Transverse colon (tissue), 4 donors: ENCODE measurements at regions not wholly inside any gene's neighbourhood (a gene's known extent, or its start where the extent isn't known, plus 50 kb on each side); places are given as distances from the start of the nearest gene placed in this dataset.

Experiments used
- DNase-seq: peaks from one replicate; pipeline ENCODE4 v3.0.0-alpha.2; 2019
- H3K27ac ChIP-seq, 4 donors: fragments of 200-600 bp; sonication (generic); 2 replicates each; pipeline ENCODE4 v1.5.1; 2016 to 2018; ENCODE audit warnings: inconsistent platforms in 4 of 4
- H3K27me3 ChIP-seq: fragments of 200-600 bp; sonication (generic); 2 replicates; pipeline ENCODE4 v1.5.1; 2017; ENCODE audit warnings: inconsistent platforms
- H3K36me3 ChIP-seq, 4 donors: fragments of 200-600 bp; sonication (generic); 2 replicates each; pipeline ENCODE4 v1.5.1; 2017 to 2019; ENCODE audit warnings: inconsistent platforms in 4 of 4
- H3K4me1 ChIP-seq, 4 donors: fragments of 200-600 bp; sonication (generic); 2 replicates each; pipeline ENCODE4 v1.5.1; 2017 to 2020; ENCODE audit warnings: inconsistent platforms in 4 of 4
- H3K4me3 ChIP-seq, 4 donors: fragments of 200-600 bp; sonication (generic); 1 replicate in 1 of 4; 2 replicates in 3 of 4; pipeline versions ENCODE4 v1.5.1 to v1.6.1; 2017 to 2019; ENCODE audit warnings: inconsistent platforms in 4 of 4
- H3K9me3 ChIP-seq, 2 donors: fragments of 200-600 bp; sonication (generic); 2 replicates each; pipeline ENCODE4 v1.5.1; 2017 to 2019; ENCODE audit warnings: inconsistent platforms in 2 of 2
- EP300 ChIP-seq: sonication (generic); formaldehyde crosslinking; IDR thresholded peaks from one replicate; pipeline ENCODE4 v1.6.1; 2017; ENCODE audit warnings: antibody characterized with exemption, low read depth
- POLR2A ChIP-seq: fragments of 450-650 bp; IDR thresholded peaks from one replicate; pipeline ENCODE4 v1.6.1; 2016; ENCODE audit warnings: antibody characterized with exemption, mild to moderate bottlenecking, moderate library complexity
- POLR2AphosphoS5 ChIP-seq, 3 donors: sonication (generic); formaldehyde crosslinking; IDR thresholded peaks; one replicate each; pipeline ENCODE4 v1.6.1; 2016; ENCODE audit warnings: antibody characterized with exemption in 3 of 3
- WGBS, 2 donors: methylation state at CpG; one replicate each; pipeline ENCODE4 v1.1.5; 2018; ENCODE audit warnings: low coverage in 1 of 2; 5-methylcytosine and 5-hydroxymethylcytosine counted together
- in situ Hi-C, 4 donors: fragments of 200-750 bp; cut with MboI; loops; one replicate each; pipeline versions ENCODE4 v1.15.0 to v1.15.1; 2017; ENCODE audit warnings: low sequenced_read_pairs in 3 of 4, low pct_ligation_motif_present in 1 of 4, low pct_unique_long_range_greater_than_20kb in 1 of 4
- intact Hi-C: fragments of 100-400 bp; cut with DNase I; formaldehyde crosslinking; loops from one replicate; pipeline ENCODE4 v1.15.1; 2023; ENCODE audit warnings: low total_unique reads
- TF ChIP-seq, protein P1 (sequence below), 5 experiments: fragments of 200-600 bp in 3 of 5; fragments of 450-650 bp in 2 of 5; sonication (generic) in 3 of 5; IDR thresholded peaks; 1 replicate in 2 of 5; 2 replicates in 3 of 5; pipeline ENCODE4 v1.5.1; 2016 to 2017; ENCODE audit warnings: antibody characterized with exemption in 5 of 5, inconsistent platforms in 3 of 5, mild to moderate bottlenecking in 2 of 5, moderate library complexity in 1 of 5

DNA sequence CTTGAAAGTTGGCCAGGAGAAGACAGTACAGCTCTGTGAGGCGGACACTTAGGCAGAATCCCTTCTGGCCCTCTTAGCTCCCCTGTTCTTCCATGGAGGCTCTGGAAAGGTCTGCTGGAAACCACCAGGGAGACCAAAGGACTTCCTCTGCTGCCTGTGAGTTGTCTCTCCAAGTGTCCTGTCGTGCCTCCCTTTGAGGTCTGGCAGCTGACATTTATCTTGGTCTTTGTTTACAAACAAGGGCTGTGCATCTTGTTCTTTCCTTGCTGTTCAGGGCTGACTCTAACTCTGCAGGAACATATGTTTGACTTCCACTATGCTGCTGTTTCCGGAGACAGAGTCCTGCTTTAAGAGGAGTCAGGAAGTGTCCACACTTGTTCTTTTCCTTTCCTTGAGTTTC, 159.9 kb upstream of the FRMD6 start:
- no peak for DNase-seq
- TF ChIP-seq EP300 (no peak), POLR2AphosphoS5 (IDR thresholded peaks at IDR 0.05) (no peak)
- TF ChIP-seq, protein P1, sequence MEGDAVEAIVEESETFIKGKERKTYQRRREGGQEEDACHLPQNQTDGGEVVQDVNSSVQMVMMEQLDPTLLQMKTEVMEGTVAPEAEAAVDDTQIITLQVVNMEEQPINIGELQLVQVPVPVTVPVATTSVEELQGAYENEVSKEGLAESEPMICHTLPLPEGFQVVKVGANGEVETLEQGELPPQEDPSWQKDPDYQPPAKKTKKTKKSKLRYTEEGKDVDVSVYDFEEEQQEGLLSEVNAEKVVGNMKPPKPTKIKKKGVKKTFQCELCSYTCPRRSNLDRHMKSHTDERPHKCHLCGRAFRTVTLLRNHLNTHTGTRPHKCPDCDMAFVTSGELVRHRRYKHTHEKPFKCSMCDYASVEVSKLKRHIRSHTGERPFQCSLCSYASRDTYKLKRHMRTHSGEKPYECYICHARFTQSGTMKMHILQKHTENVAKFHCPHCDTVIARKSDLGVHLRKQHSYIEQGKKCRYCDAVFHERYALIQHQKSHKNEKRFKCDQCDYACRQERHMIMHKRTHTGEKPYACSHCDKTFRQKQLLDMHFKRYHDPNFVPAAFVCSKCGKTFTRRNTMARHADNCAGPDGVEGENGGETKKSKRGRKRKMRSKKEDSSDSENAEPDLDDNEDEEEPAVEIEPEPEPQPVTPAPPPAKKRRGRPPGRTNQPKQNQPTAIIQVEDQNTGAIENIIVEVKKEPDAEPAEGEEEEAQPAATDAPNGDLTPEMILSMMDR (IDR thresholded peaks at IDR 0.05): no peak
- Histone ChIP-seq H3K4me3 (no peak overlapping the region), H3K36me3 (no peaks in the 10 kb centered on the region), H3K9me3 (no peaks in the 10 kb centered on the region), H3K27me3 (no peaks in the 10 kb centered on the region), H3K4me1 (peaks cover 0 to 10% (median 0%) of the 10 kb centered on the region in 4 donors), H3K27ac (peak overlapping the region in 3 of 4 donors; percentile 32 to 58 (median 51))
- 59 to 60% methylated on average over 3 of the region's 3 CpGs for WGBS, 2 donors
- intact Hi-C loops: loop anchor here (2.0 kb wide), 1 partner anchor 39 kb away; no protein-coding TSS in a partner anchor
- in situ Hi-C loops: no loop called here

DNA sequence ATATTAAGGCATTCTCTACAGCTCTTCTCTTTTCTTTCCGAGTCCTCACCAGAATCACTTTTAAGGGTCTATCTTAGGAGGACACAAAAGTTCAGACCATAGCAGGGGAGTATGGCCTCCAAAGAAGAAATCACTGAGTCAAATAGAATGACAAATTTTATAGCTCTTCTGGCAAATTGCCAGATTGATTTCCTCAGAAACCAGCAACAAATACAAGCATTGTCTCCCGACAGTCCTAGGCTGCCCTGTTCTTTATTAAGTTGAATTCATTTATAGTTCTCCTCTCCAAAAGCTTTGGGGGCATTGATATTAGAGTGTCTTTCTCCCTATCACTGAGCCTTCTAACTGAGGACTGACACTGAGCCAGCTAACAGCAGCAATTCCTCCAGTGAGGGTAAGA, 156.4 kb upstream of the FRMD6 start:
- TF ChIP-seq, protein P1 (IDR thresholded peaks at IDR 0.05): no peak
- TF ChIP-seq POLR2A (no peak), POLR2AphosphoS5 (IDR thresholded peaks at IDR 0.05) (no peak), EP300 (no peak)
- Histone ChIP-seq H3K27me3 (no peaks in the 10 kb centered on the region), H3K9me3 (no peaks in the 10 kb centered on the region), H3K27ac (no peak overlapping the region), H3K36me3 (no peaks in the 10 kb centered on the region), H3K4me3 (no peak overlapping the region), H3K4me1 (peaks cover 0 to 10% (median 0%) of the 10 kb centered on the region in 4 donors)
- WGBS, 2 donors: 81 to 82% methylated on average over 2 of the region's 2 CpGs
- in situ Hi-C loops (no loop called here), intact Hi-C loops (no loop called here)
- no peak for DNase-seq

DNA sequence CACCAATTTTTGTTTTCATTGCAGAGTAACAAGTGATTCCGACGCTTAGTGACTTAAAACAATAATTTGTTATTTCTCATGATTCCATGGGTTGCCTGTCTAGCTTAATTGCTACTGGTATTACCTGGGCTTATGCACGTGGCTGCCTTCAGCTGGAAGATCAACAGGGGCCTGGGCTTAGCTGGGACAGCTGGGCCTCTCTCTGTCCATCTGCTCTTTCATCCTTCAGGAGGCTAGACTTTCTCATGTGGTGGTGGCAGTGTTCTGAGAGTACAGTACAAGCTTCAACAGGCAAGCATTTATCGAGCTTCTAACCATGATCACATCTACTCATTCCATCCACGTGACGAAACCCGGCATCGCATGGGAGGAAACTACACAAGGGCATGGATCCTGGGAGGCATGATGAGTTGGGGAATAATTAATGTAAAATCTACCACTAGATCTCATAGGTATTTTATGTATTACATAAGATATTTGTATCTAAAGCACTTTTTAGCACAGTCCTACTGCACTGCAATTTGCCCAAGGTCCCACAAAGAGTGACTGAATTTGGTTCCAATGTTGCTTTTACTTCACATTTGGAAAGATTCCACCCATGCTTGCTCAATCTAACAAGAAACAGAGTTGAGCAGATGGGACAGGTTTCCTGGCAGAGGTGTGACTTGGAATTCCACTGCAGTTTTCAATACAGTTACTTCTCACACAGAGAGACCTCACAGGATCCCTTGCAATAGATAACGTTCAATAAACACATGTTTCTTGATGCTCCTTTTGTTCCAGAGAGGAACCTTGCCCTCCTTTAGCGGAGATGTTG, 153.1 kb upstream of the FRMD6 start:
- intact Hi-C loops: no loop called here
- 86 to 93% methylated on average over 6 to 10 of the region's 10 CpGs for WGBS, 2 donors
- peaks cover 0 to 6% of the 10 kb centered on the region in 2 donors for H3K9me3 ChIP-seq
- no peak overlapping the region for H3K4me3 ChIP-seq
- no peaks in the 10 kb centered on the region for H3K36me3 ChIP-seq
- H3K4me1 ChIP-seq: no peaks in the 10 kb centered on the region
- DNase-seq: no peak
- H3K27me3 ChIP-seq: no peaks in the 10 kb centered on the region
- TF ChIP-seq EP300 (no peak), POLR2A (no peak), POLR2AphosphoS5 (IDR thresholded peaks at IDR 0.05) (no peak)
- TF ChIP-seq, protein P1 (IDR thresholded peaks at IDR 0.05): no peak
- no peak overlapping the region for H3K27ac ChIP-seq
- in situ Hi-C loops: no loop called here

DNA sequence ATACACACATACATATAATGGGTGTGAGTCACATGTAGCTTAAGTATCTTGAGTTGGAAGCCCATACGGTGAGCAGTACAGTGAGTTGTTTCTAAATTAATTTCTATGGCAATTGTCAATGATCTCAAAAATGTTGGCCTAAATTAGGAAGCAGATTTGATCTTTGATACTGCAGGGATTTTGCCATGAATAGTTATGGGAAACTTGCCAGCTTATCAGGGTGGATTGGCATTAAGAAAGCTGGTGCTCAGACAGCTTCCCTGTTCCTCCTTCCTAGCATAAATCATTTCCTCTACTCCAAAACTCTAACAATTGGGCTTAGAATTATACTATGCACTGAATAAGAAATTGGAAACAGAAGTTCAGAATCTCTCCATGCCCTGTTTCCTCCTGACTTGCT, 150.9 kb upstream of the FRMD6 start:
- no peaks in the 10 kb centered on the region for H3K36me3 ChIP-seq
- H3K27me3 ChIP-seq: no peaks in the 10 kb centered on the region
- H3K9me3 ChIP-seq: peaks cover 0 to 6% of the 10 kb centered on the region in 2 donors
- intact Hi-C loops (no loop called here), in situ Hi-C loops (no loop called here)
- 50 to 74% methylated on average over 1 of the region's 1 CpG for WGBS, 2 donors
- no peak overlapping the region for H3K27ac ChIP-seq
- TF ChIP-seq POLR2A: no peak
- H3K4me1 ChIP-seq: no peaks in the 10 kb centered on the region
- no peak overlapping the region for H3K4me3 ChIP-seq
- DNase-seq: no peak

DNA sequence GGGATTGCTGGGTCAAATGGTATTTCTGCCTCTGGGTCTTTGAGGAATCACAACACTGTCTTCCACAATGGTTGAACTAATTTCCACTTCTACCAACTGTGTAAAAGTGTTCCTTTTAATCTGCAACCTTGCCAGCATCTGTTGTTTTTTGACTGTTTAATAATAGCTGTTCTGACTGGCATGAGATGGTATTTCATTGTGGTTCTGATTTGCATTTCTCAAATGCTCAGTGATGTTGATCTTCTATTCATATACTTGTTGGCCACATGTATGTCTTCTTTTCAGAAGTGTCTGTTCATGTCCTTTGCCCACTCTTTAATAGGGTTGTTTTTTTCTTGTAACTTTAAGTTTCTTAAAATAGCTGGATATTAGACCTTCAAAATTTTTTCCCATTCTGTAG, 150.0 kb upstream of the FRMD6 start:
- in situ Hi-C loops: no loop called here

More for the DNA sequence above, 150.0 kb upstream of the FRMD6 start:
- no peak for DNase-seq
- peaks cover 0 to 6% of the 10 kb centered on the region in 2 donors for H3K9me3 ChIP-seq
- H3K27me3 ChIP-seq: no peaks in the 10 kb centered on the region
- no peak overlapping the region for H3K4me3 ChIP-seq
- H3K27ac ChIP-seq: no peak overlapping the region
- TF ChIP-seq POLR2AphosphoS5 (IDR thresholded peaks at IDR 0.05) (no peak), EP300 (no peak), POLR2A (no peak)
- TF ChIP-seq, protein P1 (IDR thresholded peaks at IDR 0.05): no peak
- H3K36me3 ChIP-seq: no peaks in the 10 kb centered on the region
- no peaks in the 10 kb centered on the region for H3K4me1 ChIP-seq
- intact Hi-C loops: no loop called here
